ENCODE measurements at regions not wholly inside any gene's neighbourhood (a gene's known extent, or its start where the extent isn't known, plus 50 kb on each side); places are given as distances from the start of the nearest gene placed in this dataset.

GRCh38 chr12:23455283-23455682, 494.2 kb downstream of the SOX5 start:
- no TSS peak for BruUV-seq (replicated peaks)
- Mint-ChIP-seq H3K9me3 (ENCODE audit: unreplicated experiment) (no peaks in the 10 kb centered on the region), H3K27me3 (ENCODE audit: insufficient read depth, unreplicated experiment) (peaks cover 6% of the 10 kb centered on the region), H3K4me1 (ENCODE audit: low read depth, unreplicated experiment) (no peaks in the 10 kb centered on the region), H3K36me3 (ENCODE audit: insufficient read depth, unreplicated experiment) (no peaks in the 10 kb centered on the region), H3K4me3 (ENCODE audit: unreplicated experiment) (no peak overlapping the region), H3K27ac (ENCODE audit: unreplicated experiment) (no peak overlapping the region)
- ChIA-PET CTCF (no interaction called here), POLR2A (no interaction called here)
- Histone ChIP-seq H3K27me3 (replicated peaks; ENCODE audit: control insufficient read depth, insufficient read depth, low read length) (no peaks in the 10 kb centered on the region), H3K36me3 (ENCODE audit: control insufficient read depth, insufficient read depth, low read length) (no peaks in the 10 kb centered on the region), H3K9me3 (no peaks in the 10 kb centered on the region; the same call in none of the 2 replicates), H3K4me1 (no peaks in the 10 kb centered on the region), H3K4me3 (ENCODE audit: low read depth, low read length) (no peak overlapping the region)
- no peak for DNase-seq
- TF ChIP-seq, protein P1, sequence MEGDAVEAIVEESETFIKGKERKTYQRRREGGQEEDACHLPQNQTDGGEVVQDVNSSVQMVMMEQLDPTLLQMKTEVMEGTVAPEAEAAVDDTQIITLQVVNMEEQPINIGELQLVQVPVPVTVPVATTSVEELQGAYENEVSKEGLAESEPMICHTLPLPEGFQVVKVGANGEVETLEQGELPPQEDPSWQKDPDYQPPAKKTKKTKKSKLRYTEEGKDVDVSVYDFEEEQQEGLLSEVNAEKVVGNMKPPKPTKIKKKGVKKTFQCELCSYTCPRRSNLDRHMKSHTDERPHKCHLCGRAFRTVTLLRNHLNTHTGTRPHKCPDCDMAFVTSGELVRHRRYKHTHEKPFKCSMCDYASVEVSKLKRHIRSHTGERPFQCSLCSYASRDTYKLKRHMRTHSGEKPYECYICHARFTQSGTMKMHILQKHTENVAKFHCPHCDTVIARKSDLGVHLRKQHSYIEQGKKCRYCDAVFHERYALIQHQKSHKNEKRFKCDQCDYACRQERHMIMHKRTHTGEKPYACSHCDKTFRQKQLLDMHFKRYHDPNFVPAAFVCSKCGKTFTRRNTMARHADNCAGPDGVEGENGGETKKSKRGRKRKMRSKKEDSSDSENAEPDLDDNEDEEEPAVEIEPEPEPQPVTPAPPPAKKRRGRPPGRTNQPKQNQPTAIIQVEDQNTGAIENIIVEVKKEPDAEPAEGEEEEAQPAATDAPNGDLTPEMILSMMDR (IDR thresholded peaks at IDR 0.05; ENCODE audit: insufficient read depth in 1 of 2, low read depth in 1 of 2, low read length in 1 of 2, severe bottlenecking in 1 of 2, unreplicated experiment in 1 of 2) = no peak
- intact Hi-C loops (cut with micrococcal nuclease; ENCODE audit: unreplicated experiment) = no loop called here

GRCh38 chr12:23458640-23459039, 490.8 kb downstream of the SOX5 start:
- DNase-seq = no peak
- Mint-ChIP-seq H3K9me3 (ENCODE audit: unreplicated experiment) (peaks cover 9% of the 10 kb centered on the region), H3K27ac (ENCODE audit: unreplicated experiment) (no peak overlapping the region), H3K27me3 (ENCODE audit: insufficient read depth, unreplicated experiment) (peaks cover 6% of the 10 kb centered on the region), H3K4me1 (ENCODE audit: low read depth, unreplicated experiment) (no peaks in the 10 kb centered on the region), H3K36me3 (ENCODE audit: insufficient read depth, unreplicated experiment) (no peaks in the 10 kb centered on the region), H3K4me3 (ENCODE audit: unreplicated experiment) (no peak overlapping the region)
- Histone ChIP-seq H3K36me3 (ENCODE audit: control insufficient read depth, insufficient read depth, low read length) (no peaks in the 10 kb centered on the region), H3K9me3 (0 out of 2 replicates have a peak, but pooled peaks cover 4% of the 10 kb centered on the region), H3K27me3 (replicated peaks; ENCODE audit: control insufficient read depth, insufficient read depth, low read length) (no peaks in the 10 kb centered on the region), H3K4me1 (no peaks in the 10 kb centered on the region), H3K4me3 (ENCODE audit: low read depth, low read length) (no peak overlapping the region)
- intact Hi-C loops (cut with micrococcal nuclease; ENCODE audit: unreplicated experiment) = no loop called here
- POLR2A ChIA-PET = no interaction called here
- CTCF ChIA-PET = no interaction called here
- BruUV-seq (replicated peaks) = no TSS peak
- TF ChIP-seq, protein P1 (IDR thresholded peaks at IDR 0.05; ENCODE audit: insufficient read depth in 1 of 2, low read depth in 1 of 2, low read length in 1 of 2, severe bottlenecking in 1 of 2, unreplicated experiment in 1 of 2) = no peak

DNA sequence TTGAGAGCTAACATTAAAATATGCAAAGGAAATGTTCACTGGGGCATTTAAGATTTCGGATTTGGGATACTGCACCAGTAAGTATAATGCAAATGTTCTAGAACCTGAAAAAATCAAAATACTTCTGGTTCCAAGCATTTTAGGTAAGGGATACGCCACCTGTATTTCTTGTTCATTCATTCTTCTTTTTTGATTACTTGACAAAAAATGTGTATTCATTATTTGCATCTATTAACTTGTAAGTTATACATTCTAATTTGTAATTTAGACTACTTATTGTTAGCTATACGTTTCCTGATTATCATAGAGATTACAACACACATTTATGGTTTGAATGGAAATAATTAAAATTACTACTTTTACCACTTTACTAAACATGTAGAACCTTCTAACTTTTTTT, 486.9 kb downstream of the SOX5 start:
- TF ChIP-seq, protein P1 (IDR thresholded peaks at IDR 0.05; ENCODE audit: insufficient read depth in 1 of 2, low read depth in 1 of 2, low read length in 1 of 2, severe bottlenecking in 1 of 2, unreplicated experiment in 1 of 2) = no peak
- Mint-ChIP-seq H3K36me3 (ENCODE audit: insufficient read depth, unreplicated experiment) (no peaks in the 10 kb centered on the region), H3K4me1 (ENCODE audit: low read depth, unreplicated experiment) (no peaks in the 10 kb centered on the region), H3K27ac (ENCODE audit: unreplicated experiment) (no peak overlapping the region), H3K27me3 (ENCODE audit: insufficient read depth, unreplicated experiment) (peaks cover 2% of the 10 kb centered on the region), H3K9me3 (ENCODE audit: unreplicated experiment) (peaks cover 32% of the 10 kb centered on the region), H3K4me3 (ENCODE audit: unreplicated experiment) (no peak overlapping the region)
- POLR2A ChIA-PET = no interaction called here
- Histone ChIP-seq H3K4me1 (no peaks in the 10 kb centered on the region), H3K27me3 (replicated peaks; ENCODE audit: control insufficient read depth, insufficient read depth, low read length) (no peaks in the 10 kb centered on the region), H3K4me3 (ENCODE audit: low read depth, low read length) (no peak overlapping the region), H3K9me3 (0 out of 2 replicates have a peak, but pooled peaks cover 4% of the 10 kb centered on the region), H3K36me3 (ENCODE audit: control insufficient read depth, insufficient read depth, low read length) (no peaks in the 10 kb centered on the region)
- no peak for DNase-seq
- intact Hi-C loops (cut with micrococcal nuclease; ENCODE audit: unreplicated experiment) = loop anchor here (5.0 kb wide), 1 partner anchor 40 kb away; no protein-coding TSS in a partner anchor
- no TSS peak for BruUV-seq (replicated peaks)
- CTCF ChIA-PET = no interaction called here

All from Caco-2 (cell line).